ENCODE measurements at regions not wholly inside any gene's neighbourhood (a gene's known extent, or its start where the extent isn't known, plus 50 kb on each side); places are given as distances from the start of the nearest gene placed in this dataset.

GRCh38 chr3:113117511-113118234 is 93.7 kb upstream of the BOC start:
- H3K4me3 ChIP-seq (ENCODE audit: extremely low read depth, insufficient read depth, low read length, poor library complexity, severe bottlenecking) = no peak overlapping the region
- no peaks in the 10 kb centered on the region for H3K9me3 ChIP-seq (ENCODE audit: control insufficient read depth, low read length)
- H3K27ac ChIP-seq (ENCODE audit: low read depth, low read length, severe bottlenecking) = no peak overlapping the region
- no peaks in the 10 kb centered on the region for H3K36me3 ChIP-seq (ENCODE audit: control insufficient read depth, insufficient read depth, low read length)
- no peaks in the 10 kb centered on the region for H3K4me1 ChIP-seq (ENCODE audit: control insufficient read depth, insufficient read depth, low read length, poor library complexity, severe bottlenecking)
- 80% methylated on average over 1 of the region's 1 CpG for WGBS, 2 experiments (ENCODE audit: insufficient coverage in 2 of 2)

GRCh38 chr3:113118336-113118735 is 93.0 kb upstream of the BOC start:
- H3K36me3 ChIP-seq (ENCODE audit: control insufficient read depth, insufficient read depth, low read length) = no peaks in the 10 kb centered on the region
- H3K4me1 ChIP-seq (ENCODE audit: control insufficient read depth, insufficient read depth, low read length, poor library complexity, severe bottlenecking) = no peaks in the 10 kb centered on the region
- no peak overlapping the region for H3K4me3 ChIP-seq (ENCODE audit: extremely low read depth, insufficient read depth, low read length, poor library complexity, severe bottlenecking)
- no peaks in the 10 kb centered on the region for H3K9me3 ChIP-seq (ENCODE audit: control insufficient read depth, low read length)
- H3K27ac ChIP-seq (ENCODE audit: low read depth, low read length, severe bottlenecking) = no peak overlapping the region
- WGBS, 2 experiments (ENCODE audit: insufficient coverage in 2 of 2) = no CpG with 5 or more reads among the region's 1 CpG

DNA sequence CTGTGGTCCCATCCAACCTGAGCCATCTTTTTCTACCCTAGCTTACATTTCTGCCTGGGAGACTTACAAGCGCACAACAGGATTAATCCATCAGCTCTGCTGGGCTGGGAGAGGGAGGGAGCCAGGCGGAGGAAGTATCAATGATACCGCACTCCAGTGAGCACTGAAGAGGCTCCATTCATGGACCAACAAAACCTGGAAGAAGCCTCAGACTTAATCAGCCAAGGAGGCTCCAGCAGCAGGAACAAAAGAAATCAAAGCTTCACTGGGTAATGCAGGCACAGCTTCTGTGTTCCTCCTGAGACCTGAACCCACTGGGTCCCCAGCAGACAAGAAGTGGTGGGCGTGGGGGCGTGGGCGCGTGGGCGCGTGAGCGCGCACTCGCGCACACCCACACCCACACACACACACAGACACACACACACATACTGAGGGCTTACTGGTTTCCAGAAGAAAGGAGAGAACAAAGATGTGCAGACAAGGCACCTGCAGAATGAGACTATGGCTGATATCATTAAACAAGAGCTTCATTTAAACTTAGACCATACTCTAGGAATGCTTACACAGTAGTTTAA is 87.0 kb upstream of the BOC start:
- WGBS, 2 experiments (ENCODE audit: insufficient coverage in 2 of 2) = 90% methylated on average over 3 of the region's 13 CpGs; no CpG with 5 or more reads in 1 of the 2 experiments
- Histone ChIP-seq H3K4me1 (ENCODE audit: control insufficient read depth, insufficient read depth, low read length, poor library complexity, severe bottlenecking) (peaks cover 8% of the 10 kb centered on the region), H3K4me3 (ENCODE audit: extremely low read depth, insufficient read depth, low read length, poor library complexity, severe bottlenecking) (no peak overlapping the region), H3K9me3 (ENCODE audit: control insufficient read depth, low read length) (no peaks in the 10 kb centered on the region), H3K27ac (ENCODE audit: low read depth, low read length, severe bottlenecking) (no peak overlapping the region), H3K36me3 (ENCODE audit: control insufficient read depth, insufficient read depth, low read length) (no peaks in the 10 kb centered on the region)

DNA sequence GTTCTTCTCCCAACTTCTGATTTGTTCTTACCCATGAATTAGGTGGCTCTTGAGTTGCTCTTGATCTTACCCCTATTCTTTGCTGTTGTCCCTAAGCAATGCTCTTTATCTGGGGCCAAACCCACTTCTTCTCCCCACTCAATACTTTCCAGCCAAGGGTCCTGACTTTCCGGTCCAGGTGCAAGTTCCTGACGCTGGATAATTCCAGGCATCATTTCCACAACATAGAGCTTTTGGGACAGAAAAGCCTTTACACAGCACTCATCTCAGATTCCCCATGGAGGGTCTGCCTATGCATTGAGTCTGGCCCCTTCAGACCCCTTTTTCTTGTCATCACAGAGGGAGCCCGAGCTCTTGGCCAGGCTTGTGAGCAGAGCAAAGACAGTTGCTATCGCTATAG is 85.4 kb upstream of the BOC start:
- peaks cover 8% of the 10 kb centered on the region for H3K4me1 ChIP-seq (ENCODE audit: control insufficient read depth, insufficient read depth, low read length, poor library complexity, severe bottlenecking)
- WGBS, 2 experiments (ENCODE audit: insufficient coverage in 2 of 2) = 86 to 89% methylated on average over 2 to 3 of the region's 4 CpGs
- no peak overlapping the region for H3K27ac ChIP-seq (ENCODE audit: low read depth, low read length, severe bottlenecking)
- H3K9me3 ChIP-seq (ENCODE audit: control insufficient read depth, low read length) = no peaks in the 10 kb centered on the region
- no peaks in the 10 kb centered on the region for H3K36me3 ChIP-seq (ENCODE audit: control insufficient read depth, insufficient read depth, low read length)
- H3K4me3 ChIP-seq (ENCODE audit: extremely low read depth, insufficient read depth, low read length, poor library complexity, severe bottlenecking) = no peak overlapping the region

DNA sequence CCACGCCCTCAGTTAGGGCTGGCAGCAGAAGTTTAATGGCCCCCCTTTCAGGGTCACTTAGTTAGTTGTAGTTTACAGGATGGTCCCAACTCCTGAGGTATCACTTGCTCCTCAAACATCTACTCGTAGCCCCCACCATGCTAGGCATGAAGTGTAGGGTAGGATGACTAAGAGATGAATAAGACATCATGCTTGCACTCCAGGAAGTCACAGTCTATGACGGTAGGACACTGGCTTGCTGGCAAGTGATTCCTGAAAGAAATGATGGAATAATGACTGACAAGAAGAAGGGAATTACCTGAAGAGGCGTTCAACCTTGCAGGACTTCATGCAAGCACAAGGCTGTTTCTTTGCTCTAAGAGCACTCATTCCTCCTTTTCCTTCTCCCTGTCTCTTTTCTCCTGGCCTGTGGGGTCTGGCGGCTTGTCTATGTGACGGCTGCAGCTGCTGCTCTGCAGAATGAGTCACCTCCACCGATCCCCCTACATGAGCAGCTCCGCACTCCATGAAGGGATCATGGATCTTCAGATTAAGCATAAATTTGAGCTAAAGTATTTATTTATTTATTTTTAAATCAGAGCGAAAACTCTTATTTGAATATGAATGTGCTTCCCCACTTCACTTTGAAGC is 82.9 kb upstream of the BOC start:
- 83 to 86% methylated on average over 3 to 4 of the region's 9 CpGs for WGBS, 2 experiments (ENCODE audit: insufficient coverage in 2 of 2)
- Histone ChIP-seq H3K4me1 (ENCODE audit: control insufficient read depth, insufficient read depth, low read length, poor library complexity, severe bottlenecking) (peaks cover 8% of the 10 kb centered on the region), H3K36me3 (ENCODE audit: control insufficient read depth, insufficient read depth, low read length) (no peaks in the 10 kb centered on the region), H3K9me3 (ENCODE audit: control insufficient read depth, low read length) (no peaks in the 10 kb centered on the region), H3K4me3 (ENCODE audit: extremely low read depth, insufficient read depth, low read length, poor library complexity, severe bottlenecking) (no peak overlapping the region), H3K27ac (ENCODE audit: low read depth, low read length, severe bottlenecking) (no peak overlapping the region)

DNA sequence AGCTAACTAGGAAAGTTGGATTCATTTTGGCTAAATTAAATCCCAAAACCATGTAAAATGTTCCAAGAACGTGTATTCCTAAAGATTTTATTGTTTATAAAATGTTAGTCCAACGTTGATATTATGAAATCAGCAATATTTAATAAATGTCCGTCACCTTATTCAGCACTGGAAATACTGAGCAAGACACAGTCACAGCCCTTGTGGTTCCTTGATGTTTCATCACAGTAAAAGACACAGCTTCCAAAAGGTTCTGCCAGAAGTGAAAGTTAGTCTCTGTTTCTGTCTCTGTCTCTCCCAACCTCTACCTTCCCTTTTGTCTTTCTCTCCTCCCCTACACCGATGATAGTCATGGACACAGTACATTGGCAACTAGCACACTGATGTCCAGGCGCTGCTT is 82.2 kb upstream of the BOC start:
- 94 to 96% methylated on average over 2 to 3 of the region's 5 CpGs for WGBS, 2 experiments (ENCODE audit: insufficient coverage in 2 of 2)

GRCh38 chr3:113132571-113132996 is 78.8 kb upstream of the BOC start:
- Histone ChIP-seq H3K4me3 (ENCODE audit: extremely low read depth, insufficient read depth, low read length, poor library complexity, severe bottlenecking) (no peak overlapping the region), H3K27ac (ENCODE audit: low read depth, low read length, severe bottlenecking) (no peak overlapping the region), H3K9me3 (ENCODE audit: control insufficient read depth, low read length) (no peaks in the 10 kb centered on the region), H3K36me3 (ENCODE audit: control insufficient read depth, insufficient read depth, low read length) (no peaks in the 10 kb centered on the region), H3K4me1 (ENCODE audit: control insufficient read depth, insufficient read depth, low read length, poor library complexity, severe bottlenecking) (peaks cover 8% of the 10 kb centered on the region)
- 71 to 95% methylated on average over 2 of the region's 2 CpGs for WGBS, 2 experiments (ENCODE audit: insufficient coverage in 2 of 2)

More for the DNA sequence above, 82.2 kb upstream of the BOC start:
- H3K4me3 ChIP-seq (ENCODE audit: extremely low read depth, insufficient read depth, low read length, poor library complexity, severe bottlenecking) = no peak overlapping the region
- H3K4me1 ChIP-seq (ENCODE audit: control insufficient read depth, insufficient read depth, low read length, poor library complexity, severe bottlenecking) = peaks cover 8% of the 10 kb centered on the region
- no peak overlapping the region for H3K27ac ChIP-seq (ENCODE audit: low read depth, low read length, severe bottlenecking)
- H3K36me3 ChIP-seq (ENCODE audit: control insufficient read depth, insufficient read depth, low read length) = no peaks in the 10 kb centered on the region
- H3K9me3 ChIP-seq (ENCODE audit: control insufficient read depth, low read length) = no peaks in the 10 kb centered on the region

DNA sequence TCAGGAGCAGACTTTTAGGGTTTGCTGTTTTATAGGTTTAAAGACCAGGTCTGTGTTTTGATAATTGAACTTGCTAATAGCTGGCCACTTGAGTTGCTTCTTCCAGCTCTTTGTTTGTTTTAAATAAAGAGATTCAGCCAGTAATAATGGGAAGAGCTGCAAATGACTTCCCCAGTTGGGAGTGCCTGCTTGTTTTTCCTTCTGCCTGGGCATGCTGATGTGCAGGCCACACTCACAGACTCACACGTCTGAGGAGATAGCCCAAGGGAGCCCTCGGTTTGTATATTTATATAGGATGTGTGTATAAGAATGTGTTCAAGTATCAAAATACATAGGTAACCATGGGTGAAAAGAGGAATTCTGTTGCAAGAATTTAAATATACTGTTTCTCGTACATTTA is 78.2 kb upstream of the BOC start:
- no peaks in the 10 kb centered on the region for H3K36me3 ChIP-seq (ENCODE audit: control insufficient read depth, insufficient read depth, low read length)
- H3K4me3 ChIP-seq (ENCODE audit: extremely low read depth, insufficient read depth, low read length, poor library complexity, severe bottlenecking) = no peak overlapping the region
- no CpG with 5 or more reads among the region's 3 CpGs for WGBS, 2 experiments (ENCODE audit: insufficient coverage in 2 of 2)
- H3K9me3 ChIP-seq (ENCODE audit: control insufficient read depth, low read length) = no peaks in the 10 kb centered on the region
- H3K4me1 ChIP-seq (ENCODE audit: control insufficient read depth, insufficient read depth, low read length, poor library complexity, severe bottlenecking) = peaks cover 6% of the 10 kb centered on the region
- peak overlapping the region; percentile 7 for H3K27ac ChIP-seq (ENCODE audit: low read depth, low read length, severe bottlenecking)

DNA sequence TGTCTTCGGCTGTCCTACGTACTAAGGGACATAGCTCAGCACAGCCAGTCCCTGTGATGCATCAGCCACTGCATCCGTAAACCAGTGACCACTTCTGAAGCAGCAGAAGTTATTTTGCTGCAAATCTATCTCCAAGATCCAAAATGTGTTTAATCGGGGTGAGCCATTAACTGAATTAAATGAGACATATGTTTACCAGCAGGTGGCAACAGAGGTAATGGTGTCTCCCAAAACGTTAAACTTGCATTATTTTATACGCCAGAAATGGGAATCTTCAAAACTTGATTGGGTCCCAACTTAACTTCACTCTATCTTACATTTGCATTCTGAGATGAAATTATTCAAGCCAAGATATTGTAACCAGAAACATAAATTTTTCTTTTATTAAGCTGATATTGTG is 75.3 kb upstream of the BOC start:
- Histone ChIP-seq H3K4me3 (ENCODE audit: extremely low read depth, insufficient read depth, low read length, poor library complexity, severe bottlenecking) (no peak overlapping the region), H3K4me1 (ENCODE audit: control insufficient read depth, insufficient read depth, low read length, poor library complexity, severe bottlenecking) (no peaks in the 10 kb centered on the region), H3K36me3 (ENCODE audit: control insufficient read depth, insufficient read depth, low read length) (no peaks in the 10 kb centered on the region), H3K27ac (ENCODE audit: low read depth, low read length, severe bottlenecking) (no peak overlapping the region), H3K9me3 (ENCODE audit: control insufficient read depth, low read length) (no peaks in the 10 kb centered on the region)
- WGBS, 2 experiments (ENCODE audit: insufficient coverage in 2 of 2) = 61 to 74% methylated on average over 3 to 6 of the region's 6 CpGs

GRCh38 chr3:113136544-113136943 is 74.8 kb upstream of the BOC start:
- H3K4me1 ChIP-seq (ENCODE audit: control insufficient read depth, insufficient read depth, low read length, poor library complexity, severe bottlenecking) = no peaks in the 10 kb centered on the region
- no peaks in the 10 kb centered on the region for H3K9me3 ChIP-seq (ENCODE audit: control insufficient read depth, low read length)
- no peak overlapping the region for H3K4me3 ChIP-seq (ENCODE audit: extremely low read depth, insufficient read depth, low read length, poor library complexity, severe bottlenecking)
- H3K27ac ChIP-seq (ENCODE audit: low read depth, low read length, severe bottlenecking) = no peak overlapping the region
- no peaks in the 10 kb centered on the region for H3K36me3 ChIP-seq (ENCODE audit: control insufficient read depth, insufficient read depth, low read length)
- WGBS, 2 experiments (ENCODE audit: insufficient coverage in 2 of 2) = 83 to 88% methylated on average over 5 of the region's 5 CpGs
